Hepatocyte (in vitro differentiated cells): ENCODE measurements at regions not wholly inside any gene's neighbourhood (a gene's known extent, or its start where the extent isn't known, plus 50 kb on each side); places are given as distances from the start of the nearest gene placed in this dataset.

ENCODE experiments used
- CTCF ChIP-seq: fragments of 200-600 bp; sonication (generic); IDR thresholded peaks from 2 replicates; pipeline ENCODE4 v1.5.1; 2016; ENCODE audit warnings: antibody characterized with exemption, mild to moderate bottlenecking; ENCODE audit not compliant: poor library complexity
- EZH2 ChIP-seq: fragments of 200-600 bp; sonication (generic); IDR thresholded peaks from 2 replicates; pipeline ENCODE4 v1.6.1; 2016; ENCODE audit warnings: antibody characterized with exemption, mild to moderate bottlenecking, borderline replicate concordance

- TF ChIP-seq CTCF = no peak
- no peak for TF ChIP-seq EZH2
Observed at GRCh38 chr3:87335931-87336330, 59.5 kb upstream of the POU1F1 start.
